ENCODE measurements at regions not wholly inside any gene's neighbourhood (a gene's known extent, or its start where the extent isn't known, plus 50 kb on each side); places are given as distances from the start of the nearest gene placed in this dataset.
"Not testable (repeated sequence)": the region's sequence is repeated elsewhere in the genome, so short reads cannot be mapped to it uniquely, and the experiment has no call there.

- no peak for DNase-seq
Observed at GRCh38 chr14:82872494-82872893, 1338.8 kb upstream of the SEL1L start.

GRCh38 chr14:82878951-82879350 is 1345.3 kb upstream of the SEL1L start:
- no peak for DNase-seq

GRCh38 chr14:82879949-82880535 is 1346.4 kb upstream of the SEL1L start:
- no peak for DNase-seq

- DNase-seq = no peak
Observed at GRCh38 chr14:82886670-82887069, 1353.0 kb upstream of the SEL1L start.

- no peak for DNase-seq
Observed at GRCh38 chr14:82889701-82890100, 1356.0 kb upstream of the SEL1L start.

GRCh38 chr14:82896476-82896875 is 1362.8 kb upstream of the SEL1L start:
- no peak for DNase-seq

GRCh38 chr14:82897469-82898308 is 1364.0 kb upstream of the SEL1L start:
- DNase-seq = no peak

GRCh38 chr14:82905762-82906161 is 1372.1 kb upstream of the SEL1L start:
- DNase-seq = peak; percentile 21

DNA sequence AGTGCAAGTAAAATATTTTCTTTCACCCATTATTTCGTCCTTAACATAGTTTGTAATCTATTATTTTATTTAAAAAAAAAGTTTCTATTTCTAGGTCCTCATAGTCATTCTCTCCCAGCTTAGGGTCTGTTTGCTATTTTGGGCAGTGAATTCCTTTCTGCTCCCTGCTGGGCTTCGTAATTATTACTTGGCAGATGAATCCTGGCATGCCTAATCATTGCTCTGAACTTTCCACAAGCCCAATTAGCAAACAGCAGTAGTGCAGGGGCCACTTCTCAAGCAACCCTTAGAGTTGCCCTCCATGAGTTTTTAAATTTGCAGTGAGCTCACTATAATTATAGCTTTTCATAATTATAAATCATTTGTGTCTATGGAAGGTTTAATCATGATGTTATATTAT is 1378.3 kb upstream of the SEL1L start:
- no peak for DNase-seq

GRCh38 chr14:82913396-82913795 is 1379.7 kb upstream of the SEL1L start:
- DNase-seq = no peak

DNA sequence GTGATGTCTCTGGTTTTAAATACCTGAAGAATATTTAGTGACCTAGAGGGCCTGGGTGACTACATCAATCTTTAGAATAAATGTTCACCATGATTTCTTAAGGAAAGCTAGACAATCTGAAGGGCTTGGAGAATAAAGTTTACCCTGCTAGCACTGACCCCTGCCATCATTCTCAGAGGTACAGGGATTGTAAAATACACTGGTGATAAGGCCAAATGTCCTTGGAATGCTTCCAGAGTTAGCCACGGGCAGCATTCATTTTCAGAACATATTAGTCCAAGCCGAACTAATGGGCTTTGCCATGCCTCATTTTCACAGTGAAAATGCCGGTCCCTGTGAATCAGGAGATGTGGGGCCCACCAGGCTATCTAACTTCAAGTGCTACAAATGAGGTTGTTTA is 1381.7 kb upstream of the SEL1L start:
- no peak for DNase-seq

DNA sequence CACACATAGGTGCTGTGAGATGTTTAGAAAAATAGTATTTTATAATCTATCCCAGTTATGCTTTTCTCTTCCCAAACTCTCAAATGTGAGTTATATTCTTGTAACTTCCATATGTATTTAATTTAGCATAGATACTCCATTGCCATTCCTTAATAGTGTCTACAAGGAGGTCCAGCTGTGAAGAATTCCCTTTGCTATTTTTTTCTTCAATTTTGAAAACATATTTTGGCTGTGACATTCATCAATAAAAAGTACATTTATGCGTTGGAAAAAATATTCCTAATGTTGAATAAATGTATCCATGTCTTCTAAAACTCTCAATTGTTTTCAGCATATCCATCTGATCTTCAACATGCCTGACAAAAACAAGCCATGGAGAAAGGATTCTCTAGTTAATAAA is 1402.0 kb upstream of the SEL1L start:
- DNase-seq = no peak

DNA sequence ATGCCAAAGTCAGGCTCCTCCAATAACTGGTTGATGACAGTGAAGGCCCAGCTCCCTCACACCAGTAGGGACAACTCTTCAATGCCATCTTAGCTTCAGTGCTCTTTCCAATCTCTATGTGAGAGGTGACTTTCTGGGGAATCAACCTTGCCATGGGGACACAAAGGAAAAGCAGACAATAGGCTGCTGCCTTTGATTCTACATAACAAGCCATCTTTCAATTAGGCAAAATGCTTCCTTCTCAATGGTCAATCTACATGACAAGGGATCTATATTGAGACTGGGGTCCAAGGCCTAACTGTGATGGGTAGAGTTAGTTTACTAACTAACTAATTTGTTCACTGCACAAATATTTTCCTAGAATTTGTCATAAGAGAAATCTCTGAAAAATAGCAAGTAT is 1417.5 kb upstream of the SEL1L start:
- DNase-seq = no peak

GRCh38 chr14:82963756-82964155 is 1430.1 kb upstream of the SEL1L start:
- no peak for DNase-seq

- DNase-seq = no peak
Observed at GRCh38 chr14:82987502-82988124, 1454.0 kb upstream of the SEL1L start.

DNA sequence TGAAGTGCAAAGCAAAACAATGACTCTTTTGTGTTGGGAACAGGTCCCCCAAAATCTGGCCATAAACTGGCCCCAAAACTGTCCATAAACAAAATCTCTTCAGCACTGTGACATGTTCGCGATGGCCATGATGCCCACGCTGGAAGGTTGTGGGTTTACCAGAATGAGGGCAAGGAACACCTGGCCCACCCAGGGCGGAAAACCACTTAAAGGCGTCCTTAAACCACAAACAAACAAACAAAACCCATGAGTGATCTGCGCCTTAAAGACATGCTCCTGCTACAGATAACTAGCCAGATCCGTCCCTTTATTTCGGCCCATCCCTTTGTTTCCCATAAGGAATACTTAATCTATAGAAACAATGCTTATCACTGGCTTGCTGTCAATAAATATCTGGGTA is 1460.9 kb upstream of the SEL1L start:
- not testable (repeated sequence) for DNase-seq

DNA sequence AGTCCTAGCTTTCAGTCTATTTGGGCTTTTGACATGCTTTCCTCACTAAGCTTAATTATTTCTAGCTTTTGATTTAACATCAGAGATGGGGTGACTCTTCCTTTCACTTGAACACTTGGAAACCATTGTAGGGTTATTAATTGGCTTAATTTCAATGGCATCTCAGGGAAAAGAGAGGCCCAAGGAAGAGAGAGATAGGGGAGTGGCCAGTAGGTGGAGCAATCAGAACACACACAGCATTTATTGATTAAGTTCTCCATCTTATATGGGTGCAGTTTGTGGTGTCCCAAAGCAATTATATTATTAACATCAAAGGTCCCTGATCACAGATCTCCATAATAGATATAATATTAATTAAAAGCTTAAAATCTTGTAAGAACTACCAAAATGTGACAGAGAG is 1466.1 kb upstream of the SEL1L start:
- no peak for DNase-seq

- DNase-seq = no peak
Observed at GRCh38 chr14:83004456-83005006, 1470.9 kb upstream of the SEL1L start.

GRCh38 chr14:83006121-83006670 is 1472.5 kb upstream of the SEL1L start:
- no peak for DNase-seq

DNA sequence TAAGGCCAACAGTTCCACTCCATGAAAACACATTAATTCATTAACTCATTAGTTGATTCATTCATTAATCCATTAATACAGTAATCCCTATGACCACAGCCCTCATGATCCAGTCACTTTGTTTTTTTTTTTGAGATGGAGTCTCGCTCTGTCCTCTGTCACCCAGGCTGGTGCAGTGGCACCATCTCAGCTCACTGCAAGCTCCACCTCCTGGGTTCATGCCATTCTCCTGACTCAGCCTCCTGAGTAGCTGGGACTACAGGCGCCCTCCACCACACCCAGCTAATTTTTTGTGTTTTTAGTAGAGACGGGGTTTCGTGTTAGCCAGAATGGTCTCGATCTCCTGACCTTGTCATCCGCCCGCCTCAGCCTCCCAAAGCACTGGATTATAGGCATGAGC is 1473.4 kb upstream of the SEL1L start:
- not testable (repeated sequence) for DNase-seq

- DNase-seq = no peak
Observed at GRCh38 chr14:83007641-83008225, 1474.1 kb upstream of the SEL1L start.

DNA sequence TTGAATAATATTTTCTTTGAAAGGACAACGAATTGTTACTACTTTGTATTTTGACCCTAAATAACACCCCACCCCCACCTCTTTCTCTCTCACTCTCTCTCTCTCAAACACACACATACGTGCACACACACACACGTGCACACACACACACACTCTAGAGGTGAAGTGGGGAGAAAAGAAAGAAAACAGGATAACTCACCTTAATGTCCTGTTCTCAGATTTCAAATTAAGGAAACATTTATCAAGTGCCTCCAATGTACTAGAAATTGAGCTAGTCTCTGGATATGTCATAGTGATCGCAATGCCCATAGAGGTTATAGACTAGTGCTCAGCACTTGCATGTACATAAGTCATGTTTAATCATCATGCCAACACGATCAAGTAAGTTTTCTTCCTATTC is 1483.6 kb upstream of the SEL1L start:
- no peak for DNase-seq

GRCh38 chr14:83019744-83020414 is 1486.2 kb upstream of the SEL1L start:
- DNase-seq = no peak

Measured in NCI-H1436 (cell line).